GM23338 (cell line): ENCODE measurements at regions not wholly inside any gene's neighbourhood (a gene's known extent, or its start where the extent isn't known, plus 50 kb on each side); places are given as distances from the start of the nearest gene placed in this dataset.

Experiments used
- CREB1 ChIP-seq: fragments of 250-450 bp; sonication (Bioruptor Pico); IDR thresholded peaks from 2 replicates; pipeline ENCODE4 v1.5.0; 2020; ENCODE audit warnings: low read depth, mild to moderate bottlenecking, moderate library complexity
- ETS1 ChIP-seq: IDR thresholded peaks from 2 replicates; pipeline ENCODE4 v1.6.1; 2016; ENCODE audit warnings: antibody characterized with exemption
- EZH2 ChIP-seq: fragments of 200-600 bp; sonication (generic); IDR thresholded peaks from one replicate; pipeline ENCODE4 v1.8.0; 2017; ENCODE audit warnings: antibody characterized with exemption, mild to moderate bottlenecking, low read depth; ENCODE audit not compliant: unreplicated experiment
- EZH2phosphoT487 ChIP-seq: fragments of 200-600 bp; sonication (generic); IDR thresholded peaks from one replicate; pipeline ENCODE4 v1.8.1; 2018; ENCODE audit warnings: antibody characterized with exemption; ENCODE audit not compliant: unreplicated experiment
- JUNB ChIP-seq: IDR thresholded peaks from one replicate; pipeline ENCODE4 v1.6.1; 2016; ENCODE audit warnings: antibody characterized with exemption; ENCODE audit not compliant: unreplicated experiment
- POLR2AphosphoS5 ChIP-seq: IDR thresholded peaks from 2 replicates; pipeline ENCODE4 v1.6.1; 2016; ENCODE audit warnings: antibody characterized with exemption, low read depth
- ZNF114 ChIP-seq: fragments of 250-450 bp; sonication (Bioruptor Pico); IDR thresholded peaks from 2 replicates; pipeline ENCODE4 v1.5.0; 2020; ENCODE audit warnings: mild to moderate bottlenecking, moderate library complexity
- TF ChIP-seq, protein P1 (sequence below): IDR thresholded peaks from one replicate; pipeline ENCODE4 v1.6.1; 2018; ENCODE audit warnings: antibody characterized with exemption; ENCODE audit not compliant: unreplicated experiment
- TF ChIP-seq, protein P2 (sequence below), 2 experiments: fragments of 200-600 bp in 1 of 2; sonication (generic) in 1 of 2; conservative IDR thresholded peaks; 2 replicates each; pipeline versions ENCODE4 v1.5.1 to v1.6.1; 2016 to 2017; ENCODE audit warnings: antibody characterized with exemption in 2 of 2, low read depth in 2 of 2, mild to moderate bottlenecking in 2 of 2, moderate library complexity in 1 of 2

DNA sequence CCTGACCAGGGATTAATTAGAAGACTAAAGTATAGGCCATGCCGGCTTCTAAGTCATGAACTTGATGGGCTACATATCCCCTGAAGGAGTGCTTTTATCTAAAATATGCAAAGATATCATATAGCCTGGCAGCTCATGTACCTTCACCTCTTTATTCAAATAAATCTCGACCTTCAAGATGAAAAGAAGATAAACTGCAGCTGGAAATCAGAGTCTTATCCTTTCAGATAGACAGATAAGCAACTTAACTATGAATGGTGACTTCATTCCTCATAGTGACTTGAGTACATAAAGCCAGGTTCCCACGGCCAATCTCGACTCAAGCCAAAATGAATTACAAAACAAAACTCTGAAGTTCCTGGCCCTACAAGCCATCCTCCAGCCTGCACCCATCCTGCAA lies 165.3 kb upstream of the KLHL29 start:
- TF ChIP-seq EZH2phosphoT487: no peak
- TF ChIP-seq ETS1: no peak
- TF ChIP-seq, protein P1, sequence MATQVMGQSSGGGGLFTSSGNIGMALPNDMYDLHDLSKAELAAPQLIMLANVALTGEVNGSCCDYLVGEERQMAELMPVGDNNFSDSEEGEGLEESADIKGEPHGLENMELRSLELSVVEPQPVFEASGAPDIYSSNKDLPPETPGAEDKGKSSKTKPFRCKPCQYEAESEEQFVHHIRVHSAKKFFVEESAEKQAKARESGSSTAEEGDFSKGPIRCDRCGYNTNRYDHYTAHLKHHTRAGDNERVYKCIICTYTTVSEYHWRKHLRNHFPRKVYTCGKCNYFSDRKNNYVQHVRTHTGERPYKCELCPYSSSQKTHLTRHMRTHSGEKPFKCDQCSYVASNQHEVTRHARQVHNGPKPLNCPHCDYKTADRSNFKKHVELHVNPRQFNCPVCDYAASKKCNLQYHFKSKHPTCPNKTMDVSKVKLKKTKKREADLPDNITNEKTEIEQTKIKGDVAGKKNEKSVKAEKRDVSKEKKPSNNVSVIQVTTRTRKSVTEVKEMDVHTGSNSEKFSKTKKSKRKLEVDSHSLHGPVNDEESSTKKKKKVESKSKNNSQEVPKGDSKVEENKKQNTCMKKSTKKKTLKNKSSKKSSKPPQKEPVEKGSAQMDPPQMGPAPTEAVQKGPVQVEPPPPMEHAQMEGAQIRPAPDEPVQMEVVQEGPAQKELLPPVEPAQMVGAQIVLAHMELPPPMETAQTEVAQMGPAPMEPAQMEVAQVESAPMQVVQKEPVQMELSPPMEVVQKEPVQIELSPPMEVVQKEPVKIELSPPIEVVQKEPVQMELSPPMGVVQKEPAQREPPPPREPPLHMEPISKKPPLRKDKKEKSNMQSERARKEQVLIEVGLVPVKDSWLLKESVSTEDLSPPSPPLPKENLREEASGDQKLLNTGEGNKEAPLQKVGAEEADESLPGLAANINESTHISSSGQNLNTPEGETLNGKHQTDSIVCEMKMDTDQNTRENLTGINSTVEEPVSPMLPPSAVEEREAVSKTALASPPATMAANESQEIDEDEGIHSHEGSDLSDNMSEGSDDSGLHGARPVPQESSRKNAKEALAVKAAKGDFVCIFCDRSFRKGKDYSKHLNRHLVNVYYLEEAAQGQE: no peak
- TF ChIP-seq, protein P2, sequence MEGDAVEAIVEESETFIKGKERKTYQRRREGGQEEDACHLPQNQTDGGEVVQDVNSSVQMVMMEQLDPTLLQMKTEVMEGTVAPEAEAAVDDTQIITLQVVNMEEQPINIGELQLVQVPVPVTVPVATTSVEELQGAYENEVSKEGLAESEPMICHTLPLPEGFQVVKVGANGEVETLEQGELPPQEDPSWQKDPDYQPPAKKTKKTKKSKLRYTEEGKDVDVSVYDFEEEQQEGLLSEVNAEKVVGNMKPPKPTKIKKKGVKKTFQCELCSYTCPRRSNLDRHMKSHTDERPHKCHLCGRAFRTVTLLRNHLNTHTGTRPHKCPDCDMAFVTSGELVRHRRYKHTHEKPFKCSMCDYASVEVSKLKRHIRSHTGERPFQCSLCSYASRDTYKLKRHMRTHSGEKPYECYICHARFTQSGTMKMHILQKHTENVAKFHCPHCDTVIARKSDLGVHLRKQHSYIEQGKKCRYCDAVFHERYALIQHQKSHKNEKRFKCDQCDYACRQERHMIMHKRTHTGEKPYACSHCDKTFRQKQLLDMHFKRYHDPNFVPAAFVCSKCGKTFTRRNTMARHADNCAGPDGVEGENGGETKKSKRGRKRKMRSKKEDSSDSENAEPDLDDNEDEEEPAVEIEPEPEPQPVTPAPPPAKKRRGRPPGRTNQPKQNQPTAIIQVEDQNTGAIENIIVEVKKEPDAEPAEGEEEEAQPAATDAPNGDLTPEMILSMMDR (conservative IDR thresholded peaks at IDR 0.05; ENCODE audit: low read depth in 2 of 2): no peak
- no peak for TF ChIP-seq POLR2AphosphoS5
- TF ChIP-seq EZH2: no peak
- TF ChIP-seq CREB1 (CRISPR knock-in tag): no peak
- TF ChIP-seq JUNB: no peak
- no peak for TF ChIP-seq ZNF114 (CRISPR knock-in tag)
